Frontal cortex (tissue), 3 donors: ENCODE measurements at regions not wholly inside any gene's neighbourhood (a gene's known extent, or its start where the extent isn't known, plus 50 kb on each side); places are given as distances from the start of the nearest gene placed in this dataset.

Experiments
- DNase-seq, 2 donors: peaks; one replicate each; pipeline ENCODE4 v3.0.0; 2012; ENCODE audit warnings: low spot score in 2 of 2
- FAIRE-seq: peaks from 2 replicates; lab custom pipeline; 2012; peaks lifted over from hg19 to GRCh38; lab: Jason Lieb, UNC
- donor health status: control.
- donor health status: control.
- donor health status: control.

DNA sequence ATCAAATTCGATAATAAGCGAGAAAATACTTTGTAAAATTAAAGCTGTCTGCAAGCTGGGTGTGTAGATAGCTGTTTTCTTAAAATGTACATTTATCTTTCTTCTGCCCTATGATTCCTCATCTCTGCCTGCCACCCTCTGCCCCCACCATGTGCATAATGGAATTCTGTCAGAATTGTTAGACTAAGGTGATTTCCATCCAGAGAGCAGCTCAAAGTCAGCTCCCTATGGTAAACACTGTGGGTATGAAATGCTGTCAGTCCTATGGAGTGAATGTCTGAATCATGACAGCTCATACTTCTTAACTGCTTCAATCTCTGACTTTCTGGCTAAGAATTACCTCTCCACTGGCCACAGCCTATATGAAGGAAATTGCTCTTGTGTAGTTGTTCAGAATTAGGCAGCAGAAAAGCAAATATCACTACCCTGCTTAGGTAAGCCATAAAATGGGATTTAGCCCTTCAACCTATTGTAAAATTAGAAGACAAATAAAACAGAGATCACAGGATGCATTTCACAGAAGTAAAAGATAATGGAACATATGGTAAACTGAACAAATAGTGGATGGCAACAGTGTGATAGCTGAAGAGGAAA lies 137.7 kb downstream of the CD8B2 start:
- DNase-seq (no peak), FAIRE-seq (no peak)

DNA sequence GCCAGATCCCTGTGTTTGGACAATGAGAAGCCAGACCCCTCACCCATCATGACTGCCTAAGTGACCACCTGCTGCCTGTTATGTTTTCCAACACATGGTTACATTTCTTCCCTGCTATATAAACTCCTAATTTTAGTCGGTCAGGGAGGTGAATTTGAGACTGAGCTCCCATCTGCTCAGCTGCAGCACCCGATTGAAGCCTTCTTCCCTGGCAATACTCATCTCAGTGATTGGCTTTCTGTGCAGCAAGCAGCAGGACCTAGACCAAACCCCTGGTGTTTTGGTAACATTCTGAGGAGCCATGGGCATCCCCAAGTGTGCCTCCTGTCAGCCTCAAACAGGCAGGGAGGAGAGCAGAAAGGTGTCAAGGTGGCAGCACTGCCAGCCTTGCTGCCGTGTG lies 141.2 kb downstream of the CD8B2 start:
- DNase-seq (no peak), FAIRE-seq (no peak)

- DNase-seq: no peak
- FAIRE-seq: no peak
Measured at GRCh38 chr2:106629981-106630380, 142.8 kb downstream of the CD8B2 start.

DNA sequence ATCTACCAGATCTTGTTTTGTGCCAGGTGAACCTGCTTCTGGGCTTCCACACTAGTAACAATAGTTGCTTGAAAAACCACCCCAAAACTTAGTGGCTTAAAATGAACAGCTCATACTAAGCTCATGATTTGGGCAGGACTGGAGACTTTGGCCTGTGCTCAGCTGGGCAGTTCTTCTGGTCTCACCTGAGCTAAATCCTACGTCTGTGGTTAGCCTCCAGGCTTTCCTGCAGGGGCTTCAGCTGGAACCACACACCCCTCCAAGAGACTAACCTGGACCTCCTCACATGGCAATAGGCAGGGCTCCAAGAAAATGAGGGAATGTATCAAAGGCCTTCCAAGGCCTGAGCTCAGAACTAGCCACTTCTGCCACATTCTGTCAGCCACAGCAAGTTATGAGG lies 144.1 kb downstream of the CD8B2 start:
- DNase-seq (no peak), FAIRE-seq (no peak)

DNA sequence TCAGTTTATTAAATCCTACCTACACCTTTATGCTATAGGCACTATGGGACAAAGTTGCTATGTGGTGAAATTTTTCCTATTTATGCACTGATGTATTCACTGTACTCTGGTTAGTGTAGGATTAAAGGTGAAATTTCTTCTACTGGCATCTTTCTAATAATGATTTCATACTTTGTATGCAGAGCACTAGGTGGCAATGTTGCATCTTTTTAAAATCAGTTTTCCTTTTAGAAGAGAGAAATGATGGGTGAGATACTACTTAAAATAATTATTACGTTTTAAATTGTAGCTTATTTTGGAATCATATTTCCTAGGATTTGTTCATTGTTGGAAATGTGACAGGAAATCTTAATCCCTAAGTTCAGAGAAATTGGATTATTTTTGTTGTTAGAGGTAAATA lies 150.9 kb downstream of the CD8B2 start:
- DNase-seq: peak in 1 of 2 donors; percentile 4
- FAIRE-seq: peak; percentile 10

DNA sequence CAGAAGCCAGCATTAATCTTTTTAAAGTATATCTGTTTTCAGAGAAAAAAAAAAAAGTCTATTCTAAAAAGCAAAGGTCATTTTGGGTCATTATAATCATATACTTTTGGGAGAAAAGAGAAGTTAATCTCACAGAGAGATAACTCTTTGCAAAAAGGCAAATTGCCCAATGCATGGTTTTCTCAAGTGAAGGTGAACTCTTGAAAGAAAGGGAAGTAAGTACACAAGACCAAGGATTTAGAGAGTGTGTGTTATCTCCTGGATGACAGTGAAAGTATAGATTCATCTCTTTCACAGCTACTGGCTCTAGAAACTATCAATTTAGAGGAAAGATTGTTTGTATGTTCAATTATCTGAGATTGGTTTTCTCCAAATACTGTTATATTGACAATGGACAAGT lies 151.4 kb downstream of the CD8B2 start:
- DNase-seq (no peak), FAIRE-seq (no peak)

DNA sequence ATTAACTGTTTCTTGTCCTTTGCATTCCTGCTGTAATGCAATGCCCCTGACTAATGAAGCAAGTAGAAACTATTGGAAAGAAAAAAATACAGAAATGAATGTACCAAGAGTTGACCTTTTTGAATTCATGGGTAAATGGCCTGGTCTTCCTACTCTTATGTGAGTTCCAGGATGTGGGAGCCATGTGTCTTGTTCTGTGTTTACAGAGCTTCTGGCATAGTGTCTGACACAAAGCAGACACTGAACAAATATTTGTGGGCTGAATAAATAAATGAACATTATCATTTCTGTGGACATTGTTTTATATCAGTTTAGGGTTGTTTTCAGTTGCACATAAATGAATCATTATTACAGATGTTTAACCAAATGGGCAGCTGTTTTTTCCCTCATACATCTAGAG lies 155.5 kb downstream of the CD8B2 start:
- FAIRE-seq (no peak), DNase-seq (no peak)

DNA sequence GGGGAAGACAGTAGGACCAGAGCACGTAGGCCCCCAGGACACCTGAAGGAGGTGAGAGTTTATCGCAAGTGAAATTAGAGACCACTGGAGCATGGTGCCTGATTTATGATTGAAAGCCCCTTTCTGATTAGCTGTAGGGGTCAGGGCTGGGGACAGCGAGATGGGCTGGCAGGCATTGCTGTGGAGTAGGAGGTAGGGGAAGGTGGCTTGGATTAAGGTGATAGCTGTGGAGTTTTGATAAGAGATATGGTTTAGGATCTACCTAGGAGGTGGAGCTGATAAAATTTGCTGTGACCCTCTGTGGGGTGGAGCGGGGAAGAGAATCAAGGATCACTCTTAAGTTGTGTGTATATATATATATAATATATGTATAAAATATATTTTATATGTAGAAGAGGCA lies 157.5 kb downstream of the CD8B2 start:
- no peak for FAIRE-seq
- DNase-seq: no peak

GRCh38 chr2:106646605-106647004 lies 159.4 kb downstream of the CD8B2 start:
- DNase-seq (no peak), FAIRE-seq (no peak)

- FAIRE-seq: no peak
- no peak for DNase-seq
Measured at GRCh38 chr2:106649306-106649705, 162.1 kb downstream of the CD8B2 start.

- DNase-seq: no peak
- FAIRE-seq: no peak
Measured at GRCh38 chr2:106653465-106653864, 166.3 kb downstream of the CD8B2 start.

DNA sequence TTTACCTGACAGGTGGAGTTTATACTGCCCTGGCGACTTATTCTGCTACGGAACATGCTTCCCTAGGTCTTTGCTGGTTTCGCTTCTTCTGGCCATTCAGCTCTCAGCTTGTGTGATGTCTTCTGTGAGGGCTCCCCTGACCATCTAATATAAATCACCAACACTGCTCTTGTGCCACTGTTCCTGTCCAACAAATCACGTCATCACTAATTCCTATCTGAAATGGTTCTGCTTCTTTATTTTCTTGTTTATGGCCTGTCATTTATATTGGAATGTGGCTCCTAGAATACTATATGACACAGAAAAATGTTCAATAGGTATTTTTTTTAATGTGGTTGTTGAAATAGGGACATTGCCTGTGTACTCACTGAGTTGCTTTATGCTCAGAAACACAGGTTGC lies 171.5 kb downstream of the CD8B2 start:
- no peak for FAIRE-seq

GRCh38 chr2:106664669-106665068 lies 177.5 kb downstream of the CD8B2 start:
- DNase-seq (no peak), FAIRE-seq (no peak)

More for the DNA sequence above, 171.5 kb downstream of the CD8B2 start:
- DNase-seq: no peak

DNA sequence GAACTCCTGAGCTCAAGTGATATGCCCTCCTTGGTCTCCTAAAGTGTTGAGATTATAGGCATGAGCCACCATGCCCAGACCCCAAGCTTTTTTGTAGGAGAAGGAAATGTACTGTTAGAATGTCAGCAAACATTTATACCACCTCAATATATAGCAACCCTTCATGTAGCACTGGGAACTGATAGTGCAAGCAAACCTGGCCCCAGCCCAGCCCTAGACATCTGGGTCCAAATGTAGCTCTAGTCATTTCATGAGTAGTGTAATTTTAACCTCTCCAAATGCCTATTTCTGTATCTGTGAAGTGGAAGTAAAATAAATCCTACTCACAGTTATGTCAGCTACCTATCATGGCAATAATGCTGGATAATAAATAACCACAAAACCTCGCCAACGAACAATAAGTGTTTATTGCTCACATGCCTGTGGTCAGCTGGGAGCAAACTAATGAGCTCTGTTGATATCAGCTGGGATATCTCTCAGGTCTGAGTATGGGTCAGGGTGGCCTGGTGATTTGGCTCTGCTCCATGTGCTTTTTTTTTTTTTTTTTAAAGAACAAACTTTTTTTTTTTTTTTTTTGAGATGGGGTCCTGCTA lies 180.4 kb downstream of the CD8B2 start:
- no peak for FAIRE-seq
- DNase-seq: no peak

GRCh38 chr2:106685180-106685897 lies 198.2 kb downstream of the CD8B2 start:
- FAIRE-seq: no peak
- no peak for DNase-seq

- FAIRE-seq: no peak
Measured at GRCh38 chr2:106686814-106687213, 199.2 kb downstream of the ST6GAL2 start.

GRCh38 chr2:106694964-106695470 lies 190.9 kb downstream of the ST6GAL2 start:
- DNase-seq (no peak), FAIRE-seq (no peak)

More at GRCh38 chr2:106686814-106687213, 199.2 kb downstream of the ST6GAL2 start:
- DNase-seq: no peak

DNA sequence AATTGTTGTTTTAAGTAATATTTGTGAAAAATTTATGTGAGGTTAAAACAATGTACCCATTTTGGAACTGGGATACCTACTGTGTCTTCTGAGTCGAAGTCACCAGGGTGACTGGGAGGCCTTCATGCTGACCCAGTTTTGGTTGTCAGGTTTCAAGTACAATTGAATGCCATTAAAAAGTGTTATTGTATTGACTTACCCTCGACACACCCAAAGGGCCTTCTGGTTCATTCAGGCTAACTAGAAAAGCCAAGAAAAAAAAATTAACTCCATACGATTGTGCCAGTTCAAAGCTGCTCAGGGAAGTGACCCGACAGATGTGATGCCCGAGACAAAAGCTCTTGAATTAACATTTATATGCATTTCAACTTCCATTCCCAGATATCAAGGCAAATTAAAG lies 190.0 kb downstream of the ST6GAL2 start:
- no peak for FAIRE-seq

GRCh38 chr2:106700616-106701015 lies 185.4 kb downstream of the ST6GAL2 start:
- no peak for DNase-seq
- no peak for FAIRE-seq

More for the DNA sequence above, 190.0 kb downstream of the ST6GAL2 start:
- DNase-seq: no peak

GRCh38 chr2:106701203-106702022 lies 184.6 kb downstream of the ST6GAL2 start:
- DNase-seq: no peak
- no peak for FAIRE-seq
